Activated CD4-positive, alpha-beta T cell treated with anti-CD3 and anti-CD28 coated beads, Interleukin-2, amount 50 U/mL, for 48 hours (primary cell): ENCODE measurements at regions not wholly inside any gene's neighbourhood (a gene's known extent, or its start where the extent isn't known, plus 50 kb on each side); places are given as distances from the start of the nearest gene placed in this dataset.
"Not testable (repeated sequence)": the region's sequence is repeated elsewhere in the genome, so short reads cannot be mapped to it uniquely, and the experiment has no call there.

Source experiments
- DNase-seq, 2 experiments: peaks; one replicate each; pipeline ENCODE4 v3.0.0-alpha.2; 2020

DNA sequence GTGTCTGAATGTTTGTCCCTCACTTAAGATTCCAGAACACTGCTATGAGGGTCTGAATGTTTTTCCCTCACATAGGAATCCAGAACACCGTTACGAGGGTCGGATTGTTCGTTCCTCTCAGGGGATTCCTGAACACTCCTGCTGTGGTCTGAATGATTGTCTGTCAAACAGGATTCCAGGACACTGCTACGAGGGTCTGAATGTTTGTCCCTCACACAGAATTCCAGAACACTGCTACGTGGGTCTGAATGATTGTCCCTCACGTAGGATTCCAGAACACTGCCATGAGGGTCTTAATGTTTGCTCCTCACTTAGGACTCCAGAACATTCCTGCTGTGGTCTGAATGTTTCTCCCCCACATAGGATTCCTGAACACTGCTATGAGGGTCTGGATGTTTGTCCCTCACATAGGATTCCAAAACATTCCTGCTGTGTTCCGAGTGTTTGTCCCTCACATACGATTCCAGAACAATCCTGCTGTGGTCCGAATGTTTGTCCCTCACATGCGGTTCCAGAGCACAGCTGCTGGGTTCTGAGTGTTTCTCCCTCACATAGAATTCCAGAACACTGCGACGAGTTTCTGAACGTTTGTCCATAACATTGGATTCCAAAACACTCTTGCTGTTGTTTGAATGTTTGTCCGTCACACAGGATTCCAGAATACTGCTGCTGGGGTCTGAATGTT, 199.5 kb downstream of the FOXD4L6 start:
- DNase-seq: no peak

DNA sequence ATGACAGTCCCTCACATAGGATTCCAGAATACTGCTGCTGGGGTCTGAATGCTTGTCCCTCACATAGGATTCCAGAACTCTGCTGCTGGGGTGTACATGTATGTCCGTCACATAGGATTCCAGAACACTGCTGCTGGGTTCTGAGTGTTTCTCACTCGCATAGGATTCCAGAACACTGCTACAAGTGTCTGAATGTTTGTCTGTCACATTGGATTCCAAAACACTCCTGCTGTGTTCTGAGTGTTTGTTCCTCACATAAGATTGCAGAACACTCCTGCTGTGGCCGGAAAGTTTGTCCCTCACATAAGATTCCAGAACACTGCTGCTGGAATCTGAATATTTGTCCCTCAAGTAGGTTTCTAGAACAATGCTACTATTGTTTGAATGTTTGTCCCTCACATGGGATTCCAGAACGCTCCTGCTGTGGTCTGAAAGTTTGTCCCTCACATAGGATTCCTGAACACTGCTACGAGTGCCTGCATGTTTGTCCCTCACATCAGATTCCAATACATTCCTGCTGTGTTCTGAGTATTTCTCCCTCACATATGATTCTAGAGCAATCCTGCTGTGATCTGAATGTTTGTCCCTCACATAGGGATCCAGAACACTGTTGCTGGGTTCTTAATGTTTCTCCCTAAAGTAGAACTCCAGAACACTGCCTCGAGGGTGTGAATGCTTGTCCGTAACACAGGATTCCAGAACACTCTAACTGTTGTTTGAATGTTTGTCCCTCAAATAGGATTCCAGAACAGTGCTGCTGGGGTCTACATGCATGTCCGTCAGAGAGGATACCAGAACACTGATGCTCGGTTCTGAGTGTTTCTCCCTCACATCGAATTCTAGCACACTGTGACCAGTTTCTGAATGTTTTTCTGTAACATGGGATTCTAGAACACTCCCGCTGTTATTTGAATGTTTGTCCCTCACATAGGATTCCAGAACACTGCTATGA, 200.4 kb downstream of the FOXD4L6 start:
- DNase-seq: no peak

DNA sequence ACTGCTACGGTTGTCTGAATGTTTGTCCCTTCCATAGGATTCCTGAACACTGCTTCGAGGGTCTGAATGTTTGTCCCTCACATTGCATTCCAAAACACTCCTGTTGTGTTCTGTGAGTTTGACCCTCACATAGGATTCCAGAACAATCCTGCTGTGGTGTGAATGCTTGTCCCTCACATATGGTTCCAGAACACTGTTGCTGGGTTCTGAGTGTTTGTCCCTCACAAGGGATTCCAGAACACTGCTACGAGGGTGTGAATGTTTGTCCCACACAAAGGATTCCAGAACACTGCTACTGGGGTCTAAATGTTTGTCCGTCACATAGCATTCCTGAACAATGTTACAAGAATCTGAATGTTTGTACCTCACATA, 201.2 kb downstream of the FOXD4L6 start:
- no peak for DNase-seq

- no peak for DNase-seq
Observed at GRCh38 chr9:40926404-40927259, 201.8 kb downstream of the FOXD4L6 start.

- DNase-seq: no peak
Observed at GRCh38 chr9:40925149-40925548, 203.3 kb downstream of the FOXD4L6 start.

DNA sequence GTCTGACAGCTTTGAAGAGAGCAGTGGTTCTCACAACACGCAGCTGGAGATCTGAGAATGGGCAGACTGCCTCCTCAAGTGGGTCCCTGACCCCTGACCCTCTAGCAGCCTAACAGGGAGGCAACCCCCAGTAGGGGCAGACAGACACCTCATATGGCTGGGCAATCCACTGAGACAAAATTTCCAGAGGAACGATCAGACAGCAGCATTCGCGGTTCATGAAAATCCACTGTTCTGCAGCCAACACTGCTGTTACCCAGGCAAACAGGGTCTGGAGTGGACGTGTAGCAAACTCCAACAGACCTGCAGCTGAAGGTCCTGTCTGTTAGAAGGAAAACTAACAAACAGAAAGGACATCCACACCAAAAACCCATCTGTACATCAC, 212.1 kb downstream of the FOXD4L6 start:
- DNase-seq: not testable (repeated sequence)

GRCh38 chr9:40915660-40916398, 212.7 kb downstream of the FOXD4L6 start:
- not testable (repeated sequence) for DNase-seq

GRCh38 chr9:40914772-40915659, 213.5 kb downstream of the FOXD4L6 start:
- DNase-seq: no peak

DNA sequence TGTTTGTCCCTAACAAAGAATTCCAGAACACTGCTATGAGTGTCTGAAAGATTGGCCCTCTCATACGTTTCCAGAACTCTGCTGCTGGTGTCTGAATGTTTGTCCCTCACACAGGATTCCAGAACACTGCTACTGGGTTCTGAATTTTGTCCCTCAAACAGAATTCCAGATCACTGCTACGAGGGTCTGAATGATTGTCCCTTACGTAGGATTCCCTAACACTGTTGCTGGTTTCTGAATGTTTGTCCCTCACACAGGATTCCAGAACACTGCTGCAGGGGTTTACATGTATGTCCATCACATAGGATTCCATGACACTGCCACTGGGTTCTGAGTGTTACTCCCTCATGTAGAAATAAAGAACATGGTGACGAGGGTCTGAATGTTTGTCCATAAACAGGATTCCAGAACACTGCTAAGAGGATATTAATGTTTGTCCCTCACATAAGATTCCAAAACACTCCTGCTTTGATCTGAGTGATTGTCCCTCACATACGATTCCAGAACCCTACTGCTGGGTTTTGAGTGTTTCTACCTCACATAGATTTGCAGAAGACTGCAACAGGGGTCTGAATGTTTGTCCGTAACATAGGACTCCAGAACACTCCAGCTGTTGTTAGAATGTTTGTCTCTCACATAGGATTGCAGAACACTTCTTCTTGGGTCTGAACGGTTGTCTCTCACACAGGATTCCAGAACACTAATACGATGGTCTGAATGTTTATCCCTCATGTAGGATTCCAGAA, 214.4 kb downstream of the FOXD4L6 start:
- no peak for DNase-seq

DNA sequence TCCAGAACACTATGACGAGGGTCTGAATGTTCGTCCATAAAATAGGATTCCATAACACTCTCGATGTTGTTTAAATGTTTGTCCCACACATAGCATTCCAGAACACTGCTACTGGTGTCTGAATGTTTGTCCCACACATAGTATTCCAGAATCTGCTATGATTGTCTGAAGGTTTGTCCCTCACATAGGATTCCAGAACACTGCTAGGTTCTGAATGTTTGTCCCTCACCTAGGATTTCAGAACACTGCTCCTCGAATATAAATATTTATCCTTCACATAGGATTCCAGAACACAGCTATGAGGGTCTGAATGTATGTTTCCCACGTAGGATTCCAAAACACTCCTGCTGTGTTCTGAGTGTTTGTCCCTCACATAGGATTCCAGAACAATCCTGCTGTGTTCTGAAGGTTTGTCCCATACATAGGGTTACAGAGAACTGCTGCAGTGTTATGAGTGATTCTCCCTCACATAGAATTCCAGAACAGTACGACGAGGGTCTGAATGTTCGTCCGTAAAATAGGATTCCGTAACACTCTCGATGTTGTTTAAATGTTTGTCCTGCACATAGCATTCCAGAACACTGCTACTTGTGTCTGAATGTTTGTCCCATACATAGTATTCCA, 215.3 kb downstream of the FOXD4L6 start:
- DNase-seq: no peak

- not testable (repeated sequence) for DNase-seq
Observed at GRCh38 chr9:40912679-40913078, 215.8 kb downstream of the FOXD4L6 start.

GRCh38 chr9:40911647-40912046, 216.8 kb downstream of the FOXD4L6 start:
- no peak for DNase-seq

DNA sequence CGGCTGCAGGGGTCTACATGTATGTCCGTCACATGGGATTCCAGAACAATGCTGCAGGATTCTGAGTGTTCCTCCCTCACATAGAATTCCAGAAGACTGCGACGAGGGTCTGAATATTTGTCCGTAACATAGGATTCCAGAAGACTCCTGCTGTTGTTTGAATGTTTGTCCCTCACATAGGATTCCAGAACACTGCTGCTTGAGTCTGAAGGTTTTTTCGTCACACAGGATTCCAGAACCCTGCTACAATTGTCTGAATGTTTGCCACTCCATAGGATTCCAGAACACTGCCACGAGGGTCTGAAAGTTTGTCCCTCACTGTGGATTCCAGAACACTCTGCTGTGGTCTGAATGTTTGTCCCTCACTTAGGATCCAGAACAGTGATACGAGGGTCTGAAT, 217.5 kb downstream of the FOXD4L6 start:
- not testable (repeated sequence) for DNase-seq

- no peak for DNase-seq
Observed at GRCh38 chr9:40909821-40910220, 218.7 kb downstream of the FOXD4L6 start.

GRCh38 chr9:40909111-40909510, 219.4 kb downstream of the FOXD4L6 start:
- DNase-seq: not testable (repeated sequence)

- no peak for DNase-seq
Observed at GRCh38 chr9:40907657-40908624, 220.5 kb downstream of the FOXD4L6 start.

GRCh38 chr9:40906879-40907278, 221.6 kb downstream of the FOXD4L6 start:
- DNase-seq: not testable (repeated sequence)

GRCh38 chr9:40892315-40892714, 236.2 kb downstream of the FOXD4L6 start:
- DNase-seq: not testable (repeated sequence)

GRCh38 chr9:40885858-40886257, 242.6 kb downstream of the FOXD4L6 start:
- not testable (repeated sequence) for DNase-seq
